CD14-positive monocyte (primary cell): ENCODE measurements at regions not wholly inside any gene's neighbourhood (a gene's known extent, or its start where the extent isn't known, plus 50 kb on each side); places are given as distances from the start of the nearest gene placed in this dataset.
"Not testable (repeated sequence)": the region's sequence is repeated elsewhere in the genome, so short reads cannot be mapped to it uniquely, and the experiment has no call there.

Source experiments
- DNase-seq, 3 donors: peaks; one replicate each; pipeline ENCODE4 v3.0.0-alpha.2; 2011 to 2022
- H2AFZ ChIP-seq: 2 replicates; pipeline ENCODE4 v1.6.0; 2012; ENCODE audit warnings: mild to moderate bottlenecking, low read depth, low read length, inconsistent platforms; ENCODE audit not compliant: insufficient read depth, poor library complexity, severe bottlenecking
- H3K27ac ChIP-seq, 2 donors: 1 replicate in 1 of 2; 2 replicates in 1 of 2; pipeline ENCODE4 v1.5.1; 2012 to 2013; ENCODE audit warnings: low read length in 2 of 2, control low read depth in 1 of 2, inconsistent platforms in 1 of 2, low read depth in 1 of 2, mild to moderate bottlenecking in 1 of 2
- H3K27me3 ChIP-seq, 2 donors: one replicate each; pipeline versions ENCODE4 v1.6.0 to v1.6.1; 2011 to 2013; ENCODE audit warnings: low read length in 2 of 2; ENCODE audit not compliant: control insufficient read depth in 2 of 2, insufficient read depth in 2 of 2
- H3K36me3 ChIP-seq, 2 donors: replicated peaks in 1 of 2; 1 replicate in 1 of 2; 2 replicates in 1 of 2; pipeline versions ENCODE4 v1.5.1 to v1.6.1; 2012 to 2013; ENCODE audit warnings: low read length in 2 of 2, control low read depth in 1 of 2, inconsistent platforms in 1 of 2, mild to moderate bottlenecking in 1 of 2; ENCODE audit not compliant: insufficient read depth in 2 of 2, control insufficient read depth in 1 of 2
- H3K4me1 ChIP-seq, 2 donors: 1 replicate in 1 of 2; 2 replicates in 1 of 2; pipeline versions ENCODE4 v1.5.1 to v1.6.1; 2012 to 2013; ENCODE audit warnings: low read length in 2 of 2, control low read depth in 1 of 2, inconsistent platforms in 1 of 2, mild to moderate bottlenecking in 1 of 2, moderate library complexity in 1 of 2; ENCODE audit not compliant: insufficient read depth in 2 of 2, control insufficient read depth in 1 of 2
- H3K4me2 ChIP-seq: replicated peaks from 2 replicates; pipeline ENCODE3; 2012; ENCODE audit warnings: low read length, moderate library complexity, mild to moderate bottlenecking; ENCODE audit not compliant: poor library complexity, severe bottlenecking; ENCODE audit errors: extremely low read depth
- H3K4me3 ChIP-seq, 3 experiments: fragments of 200-600 bp in 1 of 3; sonication (generic) in 1 of 3; replicated peaks in 1 of 3; 1 replicate in 2 of 3; 2 replicates in 1 of 3; pipeline ENCODE4 v1.5.1; 2011 to 2013; ENCODE audit warnings: low read length in 3 of 3, mild to moderate bottlenecking in 3 of 3, control low read depth in 2 of 3, low read depth in 2 of 3, inconsistent platforms in 1 of 3, moderate library complexity in 1 of 3
- H3K79me2 ChIP-seq: 2 replicates; pipeline ENCODE4 v1.6.0; 2012; ENCODE audit warnings: mild to moderate bottlenecking, control low read depth, inconsistent platforms, low read length, moderate library complexity; ENCODE audit not compliant: insufficient read depth
- H3K9ac ChIP-seq: 2 replicates; pipeline ENCODE4 v1.6.0; 2017; ENCODE audit warnings: low read length, mild to moderate bottlenecking; ENCODE audit not compliant: insufficient read depth, poor library complexity, severe bottlenecking
- H3K9me3 ChIP-seq, 2 donors: replicated peaks in 1 of 2; 1 replicate in 1 of 2; 2 replicates in 1 of 2; pipeline versions ENCODE4 v1.5.1 to v1.6.1; 2012 to 2013; ENCODE audit warnings: low read length in 2 of 2, control low read depth in 1 of 2; ENCODE audit not compliant: control insufficient read depth in 1 of 2, insufficient read depth in 1 of 2
- H4K20me1 ChIP-seq: 2 replicates; pipeline ENCODE4 v1.6.0; 2012; ENCODE audit warnings: mild to moderate bottlenecking, low read length, control low read depth, moderate library complexity; ENCODE audit not compliant: insufficient read depth
- H3K27ac Mint-ChIP-seq, 7 donors: one replicate each; pipeline ENCODE4 v1.8.0; 2020; ENCODE audit warnings: mild to moderate bottlenecking in 7 of 7, mixed read lengths in 7 of 7, moderate library complexity in 6 of 7, inconsistent platforms in 2 of 7
- H3K27me3 Mint-ChIP-seq, 3 donors: one replicate each; pipeline ENCODE4 v1.8.0; 2021 to 2022; ENCODE audit warnings: low read depth in 3 of 3, mild to moderate bottlenecking in 3 of 3, mixed read lengths in 3 of 3, moderate library complexity in 3 of 3, inconsistent platforms in 1 of 3
- H3K36me3 Mint-ChIP-seq, 2 donors: one replicate each; pipeline ENCODE4 v1.8.0; 2020; ENCODE audit warnings: mixed read lengths in 2 of 2, inconsistent platforms in 1 of 2, mild to moderate bottlenecking in 1 of 2
- H3K4me1 Mint-ChIP-seq: one replicate; pipeline ENCODE4 v1.8.0; 2020; ENCODE audit warnings: mild to moderate bottlenecking, mixed read lengths
- H3K4me3 Mint-ChIP-seq, 2 donors: one replicate each; pipeline ENCODE4 v1.8.0; 2020; ENCODE audit warnings: mild to moderate bottlenecking in 2 of 2, mixed read lengths in 2 of 2, moderate library complexity in 1 of 2
- H3K9me3 Mint-ChIP-seq, 7 donors: one replicate each; pipeline ENCODE4 v1.8.0; 2020 to 2022; ENCODE audit warnings: mixed read lengths in 7 of 7, mild to moderate bottlenecking in 6 of 7, moderate library complexity in 6 of 7, inconsistent platforms in 2 of 7
- WGBS: methylation state at CpG from one replicate; pipeline ENCODE4 v1.1.5; 2013; ENCODE audit warnings: missing lambda C conversion rate; ENCODE audit not compliant: insufficient coverage; 5-methylcytosine and 5-hydroxymethylcytosine counted together
- intact Hi-C, 2 donors: fragments of 100-400 bp; cut with micrococcal nuclease; formaldehyde crosslinking; loops; one replicate each; pipeline versions ENCODE4 v1.15.0 to v1.15.1; 2023
- TF ChIP-seq, protein P1 (sequence below): fragments of 200-600 bp; IDR thresholded peaks from one replicate; pipeline ENCODE4 v1.8.0; 2022; ENCODE audit warnings: antibody characterized with exemption, mild to moderate bottlenecking

DNA sequence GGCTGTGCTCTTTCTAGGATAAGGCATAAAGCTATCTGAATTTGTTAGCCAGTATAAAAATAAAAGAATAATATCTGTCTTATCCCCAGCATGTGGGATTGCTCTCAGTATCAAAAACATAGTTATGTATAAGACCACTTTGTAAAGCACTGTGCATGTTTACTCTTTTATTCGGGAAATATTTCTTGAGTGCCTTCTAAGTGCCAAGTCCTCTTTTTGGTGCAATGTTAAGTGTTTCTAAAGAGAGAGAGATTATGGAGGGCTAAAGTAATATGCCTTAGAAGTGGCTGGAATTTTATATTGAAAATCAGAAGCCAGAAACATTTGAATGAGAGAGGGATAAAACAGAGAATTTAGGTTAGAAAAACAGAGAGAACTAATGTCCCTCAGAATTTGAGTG lies 212.0 kb downstream of the ALG10B start:
- Histone ChIP-seq H3K9me3 (peaks cover 0 to 3% of the 10 kb centered on the region in 2 donors), H3K4me1 (no peaks in the 10 kb centered on the region), H2AFZ (no peak overlapping the region), H3K36me3 (no peaks in the 10 kb centered on the region), H3K4me3 (no peak overlapping the region), H3K27ac (no peak overlapping the region), H3K9ac (no peak overlapping the region), H4K20me1 (no peaks in the 10 kb centered on the region), H3K27me3 (no peaks in the 10 kb centered on the region), H3K79me2 (no peaks in the 10 kb centered on the region), H3K4me2 (no peak overlapping the region)
- no peak for DNase-seq
- TF ChIP-seq, protein P1, sequence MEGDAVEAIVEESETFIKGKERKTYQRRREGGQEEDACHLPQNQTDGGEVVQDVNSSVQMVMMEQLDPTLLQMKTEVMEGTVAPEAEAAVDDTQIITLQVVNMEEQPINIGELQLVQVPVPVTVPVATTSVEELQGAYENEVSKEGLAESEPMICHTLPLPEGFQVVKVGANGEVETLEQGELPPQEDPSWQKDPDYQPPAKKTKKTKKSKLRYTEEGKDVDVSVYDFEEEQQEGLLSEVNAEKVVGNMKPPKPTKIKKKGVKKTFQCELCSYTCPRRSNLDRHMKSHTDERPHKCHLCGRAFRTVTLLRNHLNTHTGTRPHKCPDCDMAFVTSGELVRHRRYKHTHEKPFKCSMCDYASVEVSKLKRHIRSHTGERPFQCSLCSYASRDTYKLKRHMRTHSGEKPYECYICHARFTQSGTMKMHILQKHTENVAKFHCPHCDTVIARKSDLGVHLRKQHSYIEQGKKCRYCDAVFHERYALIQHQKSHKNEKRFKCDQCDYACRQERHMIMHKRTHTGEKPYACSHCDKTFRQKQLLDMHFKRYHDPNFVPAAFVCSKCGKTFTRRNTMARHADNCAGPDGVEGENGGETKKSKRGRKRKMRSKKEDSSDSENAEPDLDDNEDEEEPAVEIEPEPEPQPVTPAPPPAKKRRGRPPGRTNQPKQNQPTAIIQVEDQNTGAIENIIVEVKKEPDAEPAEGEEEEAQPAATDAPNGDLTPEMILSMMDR = no peak
- Mint-ChIP-seq H3K27ac (no peak overlapping the region), H3K36me3 (no peaks in the 10 kb centered on the region), H3K4me3 (no peak overlapping the region), H3K4me1 (no peaks in the 10 kb centered on the region), H3K9me3 (peaks cover 0 to 11% (median 4%) of the 10 kb centered on the region in 7 donors), H3K27me3 (peaks cover 0 to 3% (median 1%) of the 10 kb centered on the region in 3 donors)
- intact Hi-C loops = no loop called here
- 71% methylated on average over 1 of the region's 1 CpG for WGBS

DNA sequence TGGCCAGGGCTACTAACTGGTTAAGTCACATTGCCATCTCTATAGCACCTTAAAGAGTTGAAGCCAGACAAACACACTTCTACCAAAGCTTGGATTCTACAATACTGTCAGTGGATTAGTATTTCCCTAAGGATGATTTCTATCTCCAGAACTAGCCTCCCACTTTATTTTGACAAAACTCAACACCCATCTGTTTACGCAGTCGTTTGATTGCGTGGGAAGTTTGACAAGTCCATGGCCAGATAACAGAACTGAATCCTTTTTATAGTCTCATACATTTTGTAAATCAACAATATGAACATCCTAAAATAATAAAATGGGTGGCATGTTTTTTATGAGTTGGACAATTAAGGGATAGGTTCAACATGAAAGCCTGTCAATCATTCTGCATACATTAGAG lies 212.7 kb downstream of the ALG10B start:
- intact Hi-C loops, H3K4me2 ChIP-seq, H3K9ac ChIP-seq, H3K27ac ChIP-seq, H4K20me1 ChIP-seq, H3K4me3 Mint-ChIP-seq, H2AFZ ChIP-seq, H3K27me3 ChIP-seq, H3K4me3 ChIP-seq, H3K4me1 Mint-ChIP-seq, H3K36me3 Mint-ChIP-seq, H3K79me2 ChIP-seq, H3K36me3 ChIP-seq, DNase-seq, H3K27me3 Mint-ChIP-seq, H3K9me3 ChIP-seq, H3K27ac Mint-ChIP-seq, H3K4me1 ChIP-seq: not testable (repeated sequence)
- peaks cover 0 to 11% (median 5%) of the 10 kb centered on the region in 7 donors for H3K9me3 Mint-ChIP-seq
- WGBS = no CpG with 5 or more reads among the region's 3 CpGs
